HEK293T (cell line): ENCODE measurements at regions not wholly inside any gene's neighbourhood (a gene's known extent, or its start where the extent isn't known, plus 50 kb on each side); places are given as distances from the start of the nearest gene placed in this dataset.
"Not testable (repeated sequence)": the region's sequence is repeated elsewhere in the genome, so short reads cannot be mapped to it uniquely, and the experiment has no call there.

Experiments
- CTCF ChIA-PET: fragments of 350-600 bp; formaldehyde crosslinking; extraction: SDS; loops from one replicate; lab custom pipeline; 2021; ENCODE audit warnings: antibody characterized with exemption, inconsistent platforms; lab: Yijun Ruan, JAX
- POLR2A ChIA-PET: fragments of 350-600 bp; formaldehyde crosslinking; extraction: SDS; loops from one replicate; lab custom pipeline; 2020; ENCODE audit warnings: antibody characterized with exemption, inconsistent platforms; lab: Yijun Ruan, JAX
- DNase-seq: peaks from one replicate; pipeline ENCODE4 v3.0.0; 2012; ENCODE audit warnings: mixed read lengths; ENCODE audit errors: extremely low spot score
- ARNT ChIP-seq: fragments of 450-650 bp; IDR thresholded peaks from 2 replicates; pipeline ENCODE4 v1.6.1; 2017; ENCODE audit warnings: mild to moderate bottlenecking
- BHLHE40 ChIP-seq: fragments of 450-650 bp; IDR thresholded peaks from 2 replicates; pipeline ENCODE4 v1.6.1; 2016; ENCODE audit warnings: mild to moderate bottlenecking, moderate library complexity, borderline replicate concordance
- CTBP1 ChIP-seq: fragments of 450-650 bp; IDR thresholded peaks from 2 replicates; pipeline ENCODE4 v1.6.1; 2016; ENCODE audit warnings: borderline replicate concordance
- ELF4 ChIP-seq: fragments of 450-650 bp; IDR thresholded peaks from 2 replicates; pipeline ENCODE4 v1.6.1; 2017; ENCODE audit warnings: antibody characterized with exemption
- FOXA1 ChIP-seq: fragments of 450-650 bp; IDR thresholded peaks from 2 replicates; pipeline ENCODE4 v1.6.1; 2016; ENCODE audit warnings: mild to moderate bottlenecking
- FOXK2 ChIP-seq: fragments of 450-650 bp; IDR thresholded peaks from 2 replicates; pipeline ENCODE4 v1.6.1; 2016; ENCODE audit warnings: mild to moderate bottlenecking
- FOXM1 ChIP-seq: fragments of 450-650 bp; IDR thresholded peaks from 2 replicates; pipeline ENCODE4 v1.6.1; 2017; ENCODE audit warnings: mild to moderate bottlenecking, borderline replicate concordance
- HDGF ChIP-seq: fragments of 450-650 bp; IDR thresholded peaks from 2 replicates; pipeline ENCODE4 v1.6.1; 2017; ENCODE audit warnings: antibody characterized with exemption, borderline replicate concordance
- L3MBTL2 ChIP-seq: fragments of 450-650 bp; conservative IDR thresholded peaks from 2 replicates; pipeline ENCODE4 v1.6.1; 2016; ENCODE audit warnings: mild to moderate bottlenecking
- LEF1 ChIP-seq: fragments of 450-650 bp; IDR thresholded peaks from 2 replicates; pipeline ENCODE4 v1.6.1; 2017; ENCODE audit warnings: mild to moderate bottlenecking, borderline replicate concordance
- NFRKB ChIP-seq: fragments of 450-650 bp; IDR thresholded peaks from 2 replicates; pipeline ENCODE4 v1.6.1; 2016; ENCODE audit warnings: mild to moderate bottlenecking, moderate library complexity
- PKNOX1 ChIP-seq: fragments of 450-650 bp; IDR thresholded peaks from 2 replicates; pipeline ENCODE4 v1.6.1; 2016
- SP1 ChIP-seq: fragments of 450-650 bp; IDR thresholded peaks from 2 replicates; pipeline ENCODE4 v1.6.1; 2017
- SUZ12 ChIP-seq: fragments of 450-650 bp; IDR thresholded peaks from 2 replicates; pipeline ENCODE4 v1.6.1; 2016; ENCODE audit warnings: mild to moderate bottlenecking
- TARDBP ChIP-seq: fragments of 450-650 bp; IDR thresholded peaks from 2 replicates; pipeline ENCODE4 v1.6.1; 2016
- ZNF384 ChIP-seq: fragments of 450-650 bp; IDR thresholded peaks from 2 replicates; pipeline ENCODE4 v1.6.1; 2016

GRCh38 chrX:126641076-126641475, 88.5 kb upstream of the DCAF12L1 start:
- CTCF ChIA-PET, DNase-seq, POLR2A ChIA-PET: not testable (repeated sequence)

GRCh38 chrX:126655061-126655460, 102.4 kb upstream of the DCAF12L1 start:
- no peak for DNase-seq
- CTCF ChIA-PET = no interaction called here
- POLR2A ChIA-PET = no interaction called here
- TF ChIP-seq FOXA1 (no peak), NFRKB (no peak), LEF1 (no peak), TARDBP (no peak), L3MBTL2 (no peak), SP1 (no peak), ARNT (no peak), ELF4 (no peak), ZNF384 (no peak)

- ChIA-PET CTCF (no interaction called here), POLR2A (no interaction called here)
- TF ChIP-seq ZNF384 (no peak), L3MBTL2 (no peak), HDGF (no peak), CTBP1 (no peak), SP1 (no peak), NFRKB (no peak), BHLHE40 (no peak), FOXM1 (no peak), LEF1 (no peak), PKNOX1 (no peak), FOXA1 (no peak), ARNT (no peak), FOXK2 (no peak), SUZ12 (no peak), TARDBP (no peak), ELF4 (no peak)
- no peak for DNase-seq
Observed at GRCh38 chrX:126658447-126658846, 105.8 kb upstream of the DCAF12L1 start.

- TF ChIP-seq NFRKB = no peak
- no peak for TF ChIP-seq SUZ12
- TF ChIP-seq L3MBTL2 = no peak
- no peak for TF ChIP-seq ELF4
- no peak for TF ChIP-seq BHLHE40
- no peak for TF ChIP-seq CTBP1
- no peak for TF ChIP-seq ARNT
- TF ChIP-seq FOXA1 = no peak
- ChIA-PET CTCF (no interaction called here), POLR2A (no interaction called here)
- DNase-seq = no peak
Observed at GRCh38 chrX:126670258-126670657, 117.6 kb upstream of the DCAF12L1 start.

- DNase-seq, POLR2A ChIA-PET, CTCF ChIA-PET: not testable (repeated sequence)
Observed at GRCh38 chrX:126673366-126673765, 120.8 kb upstream of the DCAF12L1 start.

GRCh38 chrX:126673816-126674491, 121.3 kb upstream of the DCAF12L1 start:
- POLR2A ChIA-PET, DNase-seq, CTCF ChIA-PET: not testable (repeated sequence)

- CTCF ChIA-PET = no interaction called here
- TF ChIP-seq NFRKB (no peak), FOXA1 (no peak), ZNF384 (no peak), L3MBTL2 (no peak), PKNOX1 (no peak), BHLHE40 (no peak), SP1 (no peak), SUZ12 (no peak), ARNT (no peak), TARDBP (no peak), CTBP1 (no peak), ELF4 (no peak), FOXM1 (no peak), HDGF (no peak)
- POLR2A ChIA-PET = no interaction called here
- DNase-seq = no peak
Observed at GRCh38 chrX:126695375-126695896, 124.1 kb upstream of the PRR32 start.

- TF ChIP-seq FOXA1 = no peak
- TF ChIP-seq TARDBP = no peak
- TF ChIP-seq ZNF384 = no peak
- no peak for TF ChIP-seq FOXM1
- TF ChIP-seq ARNT = no peak
- no peak for TF ChIP-seq PKNOX1
- TF ChIP-seq BHLHE40 = no peak
- no peak for TF ChIP-seq FOXK2
- TF ChIP-seq CTBP1 = no peak
- TF ChIP-seq L3MBTL2 = no peak
- no peak for TF ChIP-seq ELF4
- TF ChIP-seq SUZ12 = no peak
- no peak for TF ChIP-seq LEF1
- TF ChIP-seq HDGF = no peak
- TF ChIP-seq SP1 = no peak
- ChIA-PET CTCF (no interaction called here), POLR2A (no interaction called here)
- no peak for DNase-seq
Observed at GRCh38 chrX:126697091-126697490, 122.4 kb upstream of the PRR32 start.
